ENCODE measurements at regions not wholly inside any gene's neighbourhood (a gene's known extent, or its start where the extent isn't known, plus 50 kb on each side); places are given as distances from the start of the nearest gene placed in this dataset.
A peak's percentile ranks its signal among the peaks of the same experiment; 100 is the strongest.
"Not testable (repeated sequence)": the region's sequence is repeated elsewhere in the genome, so short reads cannot be mapped to it uniquely, and the experiment has no call there.

- peak; percentile 11 for DNase-seq
These were observed 129.4 kb downstream of the IBTK start for GRCh38 chr6:82118150-82118562.

GRCh38 chr6:82114748-82115147, 132.8 kb downstream of the IBTK start:
- DNase-seq, result no peak

- DNase-seq, result no peak
These were observed 134.3 kb downstream of the IBTK start for GRCh38 chr6:82113231-82113630.

- no peak for DNase-seq
These were observed 135.7 kb downstream of the IBTK start for GRCh38 chr6:82111818-82112217.

- no peak for DNase-seq
These were observed 136.4 kb downstream of the IBTK start for GRCh38 chr6:82111114-82111513.

GRCh38 chr6:82103171-82103570, 144.4 kb downstream of the IBTK start:
- not testable (repeated sequence) for DNase-seq

GRCh38 chr6:82101374-82102114, 146.0 kb downstream of the IBTK start:
- DNase-seq, result not testable (repeated sequence)

- DNase-seq, result not testable (repeated sequence)
These were observed 146.8 kb downstream of the IBTK start for GRCh38 chr6:82100763-82101162.

GRCh38 chr6:82097676-82098075, 149.9 kb downstream of the IBTK start:
- no peak for DNase-seq

GRCh38 chr6:82095091-82095490, 152.5 kb downstream of the IBTK start:
- DNase-seq, result no peak

- DNase-seq, result no peak
These were observed 153.3 kb downstream of the IBTK start for GRCh38 chr6:82094166-82094806.

- DNase-seq, result no peak
These were observed 158.4 kb downstream of the IBTK start for GRCh38 chr6:82088978-82089771.

- DNase-seq, result no peak
These were observed 160.6 kb downstream of the IBTK start for GRCh38 chr6:82086944-82087343.

- DNase-seq, result no peak
These were observed 161.8 kb downstream of the IBTK start for GRCh38 chr6:82085701-82086100.

GRCh38 chr6:82084324-82084920, 163.1 kb downstream of the IBTK start:
- no peak for DNase-seq

- DNase-seq, result no peak
These were observed 163.9 kb downstream of the IBTK start for GRCh38 chr6:82083646-82084045.

GRCh38 chr6:82080767-82081166, 166.8 kb downstream of the IBTK start:
- no peak for DNase-seq

GRCh38 chr6:82078286-82078908, 169.1 kb downstream of the IBTK start:
- no peak for DNase-seq

- DNase-seq, result peak; percentile 67
These were observed 170.6 kb downstream of the IBTK start for GRCh38 chr6:82076916-82077315.

GRCh38 chr6:82074556-82074955, 173.0 kb downstream of the IBTK start:
- no peak for DNase-seq

GRCh38 chr6:82073484-82073883, 174.1 kb downstream of the IBTK start:
- DNase-seq, result no peak

- peak; percentile 67 for DNase-seq
These were observed 174.8 kb downstream of the IBTK start for GRCh38 chr6:82072751-82073150.

- DNase-seq, result no peak
These were observed 175.4 kb downstream of the IBTK start for GRCh38 chr6:82072121-82072521.

Measured in hindlimb muscle (tissue), 1 donor.